Testis (tissue), 2 donors: ENCODE measurements at regions not wholly inside any gene's neighbourhood (a gene's known extent, or its start where the extent isn't known, plus 50 kb on each side); places are given as distances from the start of the nearest gene placed in this dataset.

Source experiments
- DNase-seq: peaks from one replicate; pipeline ENCODE4 v3.0.0-alpha.2; 2019
- H3K27ac ChIP-seq, 2 donors: fragments of 200-600 bp; sonication (generic); one replicate each; pipeline ENCODE4 v1.5.1; 2019
- H3K27me3 ChIP-seq: fragments of 200-600 bp; sonication (generic); one replicate; pipeline ENCODE4 v1.5.1; 2019
- H3K36me3 ChIP-seq: fragments of 200-600 bp; sonication (generic); one replicate; pipeline ENCODE4 v1.5.1; 2017; ENCODE audit warnings: low read depth; ENCODE audit errors: missing control alignments
- H3K4me1 ChIP-seq: fragments of 200-600 bp; sonication (generic); one replicate; pipeline ENCODE4 v1.5.1; 2019
- H3K4me3 ChIP-seq, 2 donors: fragments of 200-600 bp; sonication (generic); one replicate each; pipeline ENCODE4 v1.5.1; 2017 to 2019
- H3K9me3 ChIP-seq: fragments of 200-600 bp; sonication (generic); one replicate; pipeline ENCODE4 v1.5.1; 2017
- CTCF ChIP-seq, 3 experiments: fragments of 450-650 bp in 2 of 3; fragments of 200-600 bp in 1 of 3; sonication (generic) in 1 of 3; IDR thresholded peaks; one replicate each; pipeline ENCODE4 v1.5.1; 2016 to 2019; ENCODE audit warnings: antibody characterized with exemption in 3 of 3, mild to moderate bottlenecking in 2 of 3, moderate library complexity in 1 of 3
- POLR2A ChIP-seq: fragments of 450-650 bp; IDR thresholded peaks from one replicate; pipeline ENCODE4 v1.6.1; 2017; ENCODE audit warnings: antibody characterized with exemption, mild to moderate bottlenecking, moderate library complexity
- WGBS, 2 donors: methylation state at CpG; one replicate each; pipeline ENCODE4 v1.1.5; 2018; 5-methylcytosine and 5-hydroxymethylcytosine counted together
- intact Hi-C: fragments of 100-400 bp; cut with DNase I; formaldehyde crosslinking; loops from one replicate; pipeline ENCODE4 v1.15.1; 2023; ENCODE audit warnings: low total_unique reads

- WGBS, 2 donors: 85 to 86% methylated on average over 15 to 18 of the region's 18 CpGs
- H3K4me3 ChIP-seq: no peak overlapping the region
- no peak overlapping the region for H3K27ac ChIP-seq
- H3K36me3 ChIP-seq: no peaks in the 10 kb centered on the region
- TF ChIP-seq POLR2A (no peak), CTCF (IDR thresholded peaks at IDR 0.05) (no peak)
- no peaks in the 10 kb centered on the region for H3K9me3 ChIP-seq
- H3K27me3 ChIP-seq: no peaks in the 10 kb centered on the region
- intact Hi-C loops: loop anchor here (5.0 kb wide), 1 partner anchor 392 kb away; no protein-coding TSS in a partner anchor
- H3K4me1 ChIP-seq: peaks cover 15% of the 10 kb centered on the region
- DNase-seq: no peak
Observed at GRCh38 chr9:91034976-91035824, 233.6 kb downstream of the SYK start.

- no peak for DNase-seq
- no peaks in the 10 kb centered on the region for H3K36me3 ChIP-seq
- H3K9me3 ChIP-seq: no peaks in the 10 kb centered on the region
- H3K4me1 ChIP-seq: peaks cover 15% of the 10 kb centered on the region
- no peak overlapping the region for H3K4me3 ChIP-seq
- intact Hi-C loops: loop anchor here (5.0 kb wide), 1 partner anchor 391 kb away; no protein-coding TSS in a partner anchor
- H3K27me3 ChIP-seq: no peaks in the 10 kb centered on the region
- TF ChIP-seq CTCF (IDR thresholded peaks at IDR 0.05) (no peak), POLR2A (no peak)
- WGBS, 2 donors: 94 to 95% methylated on average over 10 of the region's 10 CpGs
- H3K27ac ChIP-seq: no peak overlapping the region
Observed at GRCh38 chr9:91035825-91036208, 234.2 kb downstream of the SYK start.

- intact Hi-C loops: loop anchor here (5.0 kb wide), 1 partner anchor 391 kb away; no protein-coding TSS in a partner anchor
- no peak overlapping the region for H3K4me3 ChIP-seq
- H3K27ac ChIP-seq: no peak overlapping the region
- no peaks in the 10 kb centered on the region for H3K9me3 ChIP-seq
- 88 to 91% methylated on average over 7 to 8 of the region's 8 CpGs for WGBS, 2 donors
- H3K27me3 ChIP-seq: no peaks in the 10 kb centered on the region
- H3K36me3 ChIP-seq: no peaks in the 10 kb centered on the region
- H3K4me1 ChIP-seq: peaks cover 15% of the 10 kb centered on the region
- TF ChIP-seq CTCF (IDR thresholded peaks at IDR 0.05) (no peak), POLR2A (no peak)
- no peak for DNase-seq
Observed at GRCh38 chr9:91036356-91036755, 234.7 kb downstream of the SYK start.

- peak; percentile 89 for DNase-seq
- WGBS, 2 donors: 31 to 45% methylated on average over 19 to 28 of the region's 32 CpGs
- no peak overlapping the region for H3K4me3 ChIP-seq
- no peak overlapping the region for H3K27ac ChIP-seq
- H3K4me1 ChIP-seq: peaks cover 15% of the 10 kb centered on the region
- no peaks in the 10 kb centered on the region for H3K27me3 ChIP-seq
- no peaks in the 10 kb centered on the region for H3K9me3 ChIP-seq
- TF ChIP-seq POLR2A: no peak
- TF ChIP-seq CTCF (IDR thresholded peaks at IDR 0.05): peak; percentile 37 to 50 (median 50)
- H3K36me3 ChIP-seq: no peaks in the 10 kb centered on the region
- intact Hi-C loops: loop anchor here (5.0 kb wide), 1 partner anchor 390 kb away; no protein-coding TSS in a partner anchor
Observed at GRCh38 chr9:91036826-91037510, 235.3 kb downstream of the SYK start.
